RKO (cell line): ENCODE measurements at regions not wholly inside any gene's neighbourhood (a gene's known extent, or its start where the extent isn't known, plus 50 kb on each side); places are given as distances from the start of the nearest gene placed in this dataset.
"Not testable (repeated sequence)": the region's sequence is repeated elsewhere in the genome, so short reads cannot be mapped to it uniquely, and the experiment has no call there.

Experiments used
- DNase-seq: peaks from one replicate; pipeline ENCODE4 v3.0.0-alpha.2; 2016; ENCODE audit warnings: low spot score

DNA sequence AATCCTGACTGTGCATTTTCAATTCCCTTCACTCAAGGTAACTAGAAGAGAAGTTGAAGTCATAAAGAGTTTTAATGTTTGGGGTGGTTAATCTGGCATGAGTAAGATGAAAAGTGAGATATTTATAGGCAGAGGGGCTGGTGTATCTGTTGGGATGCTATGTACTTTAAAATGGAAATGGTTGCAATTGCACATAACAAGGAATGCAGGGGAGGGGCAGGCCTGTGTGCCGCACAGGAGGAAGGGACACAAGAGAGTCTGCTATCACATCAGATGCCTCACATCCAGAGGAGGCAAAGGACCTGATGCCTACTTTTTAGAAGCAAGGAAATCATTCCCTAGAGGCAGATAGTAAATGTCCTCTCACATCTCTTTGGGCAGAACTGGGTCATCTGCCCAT, 55.5 kb upstream of the OSMR start:
- DNase-seq: no peak

- no peak for DNase-seq
These were observed 54.9 kb upstream of the OSMR start for GRCh38 chr5:38790891-38791290.

DNA sequence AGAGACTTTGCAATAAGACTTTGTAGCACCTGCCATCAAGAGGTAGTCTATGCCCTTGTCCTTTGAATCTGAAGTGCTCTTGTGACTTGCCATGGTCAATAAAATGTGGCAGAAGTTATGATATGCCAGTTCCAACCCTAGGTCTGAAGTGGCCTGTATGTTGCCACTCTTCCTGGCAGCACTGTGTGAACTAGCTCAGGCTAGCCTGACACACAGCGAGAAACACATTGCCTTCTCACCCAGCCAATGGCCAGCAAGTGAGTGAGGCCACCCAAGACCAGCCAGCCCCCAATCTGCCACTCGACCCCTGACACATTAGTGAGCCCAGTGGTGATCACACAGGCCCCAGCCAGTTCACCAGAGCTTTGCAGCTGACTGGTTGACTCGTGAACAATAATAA, 52.7 kb upstream of the OSMR start:
- no peak for DNase-seq

DNA sequence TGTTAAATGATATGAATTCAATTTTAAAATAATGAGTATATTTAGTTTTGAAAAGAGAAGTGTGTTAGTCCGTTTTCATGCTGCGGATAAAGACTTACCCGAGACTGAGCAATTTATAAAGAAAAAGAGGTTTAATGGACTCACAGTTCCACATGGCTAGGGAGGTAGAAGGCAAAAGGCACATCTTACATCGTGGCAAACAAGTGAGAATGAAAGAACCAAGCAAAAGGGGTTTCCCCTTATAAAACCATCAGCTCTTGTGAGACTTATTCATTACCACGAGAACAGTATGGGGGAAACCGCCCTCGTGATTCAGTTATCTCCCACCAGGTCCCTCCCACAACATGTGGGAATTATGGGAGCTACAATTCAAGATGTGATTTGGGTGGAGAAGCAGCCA, 51.8 kb upstream of the OSMR start:
- not testable (repeated sequence) for DNase-seq

DNA sequence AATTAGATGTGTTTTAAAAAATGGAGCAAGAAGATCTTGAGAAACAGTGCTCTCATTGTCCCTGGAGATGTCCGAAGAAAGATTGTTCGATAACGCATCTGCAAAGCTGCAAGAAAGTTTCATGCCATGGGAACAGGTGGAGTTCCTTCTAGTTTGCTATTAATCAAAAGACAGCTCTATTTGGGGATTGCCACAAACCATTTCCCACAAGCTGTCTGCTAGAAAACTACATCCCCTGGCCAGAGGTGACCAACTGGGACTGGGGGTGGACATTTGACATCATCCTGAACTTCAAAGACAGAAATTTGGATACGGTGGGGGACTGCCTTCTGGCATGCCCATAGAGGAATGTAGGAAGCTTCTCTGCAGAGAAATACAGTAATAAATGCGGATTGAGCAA, 50.8 kb upstream of the OSMR start:
- no peak for DNase-seq

DNA sequence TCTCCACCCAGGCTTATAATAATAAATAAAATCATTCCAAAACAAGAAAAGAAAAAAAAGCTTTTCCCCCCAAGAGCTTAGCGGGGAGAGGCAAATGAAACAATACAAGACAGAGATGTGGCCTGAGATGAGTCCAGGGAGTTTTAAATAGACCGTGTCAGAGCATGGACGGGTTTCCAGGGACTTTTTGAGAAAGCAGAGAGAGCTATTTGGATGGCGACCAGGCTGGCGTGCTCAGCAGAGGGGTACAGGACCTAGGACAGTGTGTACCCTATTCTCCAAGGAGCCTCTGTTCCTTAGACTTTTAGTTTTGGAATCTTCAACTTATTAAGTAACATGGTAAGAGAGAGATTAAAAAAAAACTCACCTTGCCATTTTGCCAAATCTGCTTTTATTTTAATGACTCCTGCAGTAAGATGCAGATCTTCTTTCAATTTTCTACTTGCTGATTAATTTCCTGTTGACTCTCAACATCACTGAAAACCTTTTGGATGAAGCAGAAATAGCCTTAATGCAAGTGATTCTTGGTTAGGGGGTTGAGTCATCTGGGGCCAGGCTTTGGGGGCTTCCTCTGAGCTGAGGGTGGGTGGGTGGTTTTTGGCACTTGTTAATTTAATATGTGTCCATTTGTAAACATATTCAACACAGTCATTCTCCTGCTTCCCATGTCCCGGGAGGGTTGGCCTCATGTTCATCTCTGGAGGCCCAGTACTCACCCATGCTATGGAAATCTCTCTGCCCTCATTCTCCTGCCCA, 49.6 kb upstream of the OSMR start:
- DNase-seq: no peak
